ENCODE measurements at regions not wholly inside any gene's neighbourhood (a gene's known extent, or its start where the extent isn't known, plus 50 kb on each side); places are given as distances from the start of the nearest gene placed in this dataset.
"Not testable (repeated sequence)": the region's sequence is repeated elsewhere in the genome, so short reads cannot be mapped to it uniquely, and the experiment has no call there.

DNA sequence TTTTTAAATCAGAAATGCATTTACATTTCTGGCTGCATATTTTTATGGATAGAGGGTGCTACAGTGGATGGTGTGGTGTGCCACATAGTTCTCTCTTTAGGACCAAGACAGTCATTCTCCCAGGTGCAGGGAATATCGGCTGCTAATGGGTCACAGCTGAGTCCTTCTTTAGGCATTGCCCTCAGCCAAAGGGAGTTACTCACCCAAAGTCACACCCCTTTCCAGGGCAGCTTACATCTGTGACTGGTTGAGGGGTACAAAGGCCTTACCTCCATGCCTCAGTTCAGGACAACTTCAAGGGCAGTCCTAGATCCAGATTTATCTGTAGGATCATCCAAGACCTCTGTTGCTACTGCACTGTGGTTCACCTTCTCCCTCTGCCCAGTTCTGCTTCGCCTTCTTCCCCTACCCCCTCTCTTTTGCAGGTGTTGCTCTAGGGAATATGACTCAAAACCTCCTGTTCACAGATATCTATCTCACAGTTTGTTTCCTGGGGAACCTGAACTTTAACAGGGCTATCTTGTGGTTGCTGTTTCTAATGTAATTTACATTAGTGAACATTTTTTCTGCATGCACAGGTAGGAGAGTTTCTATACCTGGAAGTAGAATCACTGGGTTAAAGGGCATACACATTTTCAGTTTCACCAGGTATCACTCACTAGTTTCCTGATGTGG lies 413.9 kb downstream of the RPS6KC1 start:
- DNase-seq (ENCODE audit: low read depth) = no peak

DNA sequence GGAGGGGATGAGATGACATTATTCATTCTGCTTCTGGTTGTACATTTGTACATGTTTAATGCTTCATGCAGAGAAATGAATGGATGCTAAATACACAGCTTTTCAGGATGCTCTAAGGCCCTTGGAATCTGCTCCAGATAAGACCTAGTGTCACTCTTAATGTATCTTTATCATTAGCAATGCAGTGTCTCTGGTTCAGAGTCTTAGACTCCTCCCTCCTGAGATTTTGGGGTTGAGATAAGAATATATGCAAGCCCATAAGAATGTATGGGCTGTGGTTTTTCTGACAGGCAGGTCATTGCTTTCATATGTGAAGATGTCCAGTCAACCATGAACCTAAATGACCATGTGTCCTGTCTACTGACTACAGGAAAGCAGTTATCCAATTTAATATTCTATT lies 415.5 kb downstream of the RPS6KC1 start:
- no peak for DNase-seq (ENCODE audit: low read depth)

DNA sequence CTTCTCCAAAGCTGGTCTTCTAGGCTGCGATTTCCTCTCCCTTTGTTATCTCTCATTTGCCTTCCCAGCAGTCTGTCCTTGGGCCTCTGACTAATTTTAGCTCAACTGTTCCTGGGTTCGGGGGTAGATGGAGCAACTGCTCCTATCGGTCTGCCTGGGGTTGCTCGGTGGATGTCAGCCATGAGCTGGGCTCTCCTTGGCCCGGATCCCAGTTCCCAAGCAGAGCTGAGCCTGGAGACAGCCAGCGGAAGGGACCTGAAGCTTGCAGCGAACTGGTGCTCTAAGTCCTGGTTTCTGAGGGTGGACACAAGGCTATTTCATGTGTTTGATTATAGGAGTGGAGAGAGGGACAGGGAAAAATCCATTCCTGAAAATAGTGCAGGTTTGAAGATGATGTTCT lies 423.0 kb downstream of the RPS6KC1 start:
- DNase-seq (ENCODE audit: low read depth) = no peak

DNA sequence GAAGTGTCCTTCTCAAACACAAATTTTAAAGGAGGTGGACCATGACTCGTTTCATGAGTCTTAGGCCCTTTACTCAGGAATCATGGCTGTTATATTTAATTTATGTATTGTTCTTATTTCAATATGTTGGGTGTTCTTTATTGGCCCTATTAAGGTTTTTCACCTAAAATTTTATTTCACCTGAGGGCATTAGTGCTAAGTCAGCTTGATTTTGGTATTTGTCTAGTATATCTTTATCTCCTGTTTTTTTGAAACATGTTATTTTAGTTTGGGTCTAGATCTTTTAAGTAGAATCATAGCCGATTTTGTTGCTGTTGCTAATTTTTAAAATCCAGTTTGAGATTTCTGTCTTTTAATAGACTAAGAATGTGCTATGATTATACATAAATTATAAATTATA lies 430.4 kb downstream of the RPS6KC1 start:
- DNase-seq (ENCODE audit: low read depth) = no peak

DNA sequence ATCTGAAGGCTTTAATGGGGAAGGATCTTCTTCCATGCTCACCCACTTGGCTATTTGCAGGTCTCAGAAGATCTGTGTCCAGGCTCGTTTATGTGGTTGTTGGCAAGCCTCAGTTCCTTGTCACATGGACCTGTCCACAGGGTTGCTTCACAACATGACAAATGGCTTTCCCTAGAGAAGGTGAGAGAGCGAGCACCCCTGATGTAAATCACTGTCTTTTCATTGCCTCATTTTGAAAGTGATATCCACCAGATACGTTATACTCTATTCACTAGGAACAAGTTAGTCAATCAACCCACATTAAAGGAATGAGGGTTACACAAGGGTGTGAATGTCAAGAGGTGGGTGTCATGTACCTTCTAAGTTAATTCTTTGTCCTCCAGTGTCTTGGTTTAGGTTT lies 433.3 kb downstream of the RPS6KC1 start:
- no peak for DNase-seq (ENCODE audit: low read depth)

DNA sequence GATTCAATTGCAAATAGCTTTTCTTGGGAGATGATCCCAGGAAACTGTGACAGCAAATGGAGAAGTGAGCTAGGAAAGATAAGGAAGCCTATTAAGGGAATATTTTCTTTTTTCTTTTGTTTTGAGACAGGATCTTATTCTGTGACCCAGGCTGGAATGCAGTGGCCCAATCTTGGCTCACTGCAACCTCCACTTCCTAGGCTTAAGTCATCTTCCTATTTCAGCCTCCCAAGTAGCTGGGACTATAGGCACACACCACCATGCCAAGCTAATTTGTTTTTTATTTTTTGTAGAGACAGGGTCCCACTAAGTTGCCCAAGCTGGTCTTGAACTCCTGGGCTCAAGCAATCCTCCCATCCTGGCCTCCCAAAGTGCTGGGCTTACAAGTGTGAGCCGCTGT lies 433.7 kb downstream of the RPS6KC1 start:
- no peak for DNase-seq (ENCODE audit: low read depth)

DNA sequence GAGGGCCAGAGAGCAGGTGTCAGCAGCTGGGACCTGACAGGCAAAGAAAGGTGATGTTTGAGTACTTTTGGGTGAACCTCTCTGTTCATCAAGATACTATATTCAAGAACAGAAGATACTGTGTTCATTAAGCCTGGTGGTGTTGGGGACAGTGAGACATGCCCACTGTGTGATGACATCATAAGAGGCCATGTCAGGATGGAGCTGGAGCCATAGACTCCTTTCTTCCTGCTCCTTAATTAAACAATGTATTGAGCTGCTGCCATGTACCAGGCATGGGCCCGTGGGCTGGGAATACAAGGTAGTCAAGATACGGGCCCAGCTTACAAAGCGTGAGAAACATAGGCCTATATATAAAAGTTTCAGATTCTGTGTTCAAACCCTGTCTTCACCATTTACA lies 435.4 kb downstream of the RPS6KC1 start:
- no peak for DNase-seq (ENCODE audit: low read depth)

DNA sequence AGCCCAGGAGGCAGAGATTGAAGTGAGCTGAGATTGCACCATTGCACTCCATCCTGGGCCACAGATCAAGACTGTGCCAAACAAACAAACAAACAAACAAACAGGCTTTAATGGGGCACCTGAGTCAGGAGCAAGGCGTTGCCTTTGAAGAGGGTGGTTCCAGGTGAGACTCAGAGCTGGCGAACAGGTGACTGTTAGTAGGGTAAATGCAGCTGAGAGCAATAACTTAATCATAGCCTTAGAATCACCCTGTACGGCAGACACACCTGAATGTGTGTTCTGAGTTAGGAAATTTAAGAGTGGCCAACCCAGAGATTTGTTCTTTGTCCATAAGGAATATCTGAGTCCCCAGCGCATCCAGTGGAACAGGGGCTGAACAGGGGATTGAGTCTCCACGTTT lies 440.4 kb downstream of the RPS6KC1 start:
- no peak for DNase-seq (ENCODE audit: low read depth)

DNA sequence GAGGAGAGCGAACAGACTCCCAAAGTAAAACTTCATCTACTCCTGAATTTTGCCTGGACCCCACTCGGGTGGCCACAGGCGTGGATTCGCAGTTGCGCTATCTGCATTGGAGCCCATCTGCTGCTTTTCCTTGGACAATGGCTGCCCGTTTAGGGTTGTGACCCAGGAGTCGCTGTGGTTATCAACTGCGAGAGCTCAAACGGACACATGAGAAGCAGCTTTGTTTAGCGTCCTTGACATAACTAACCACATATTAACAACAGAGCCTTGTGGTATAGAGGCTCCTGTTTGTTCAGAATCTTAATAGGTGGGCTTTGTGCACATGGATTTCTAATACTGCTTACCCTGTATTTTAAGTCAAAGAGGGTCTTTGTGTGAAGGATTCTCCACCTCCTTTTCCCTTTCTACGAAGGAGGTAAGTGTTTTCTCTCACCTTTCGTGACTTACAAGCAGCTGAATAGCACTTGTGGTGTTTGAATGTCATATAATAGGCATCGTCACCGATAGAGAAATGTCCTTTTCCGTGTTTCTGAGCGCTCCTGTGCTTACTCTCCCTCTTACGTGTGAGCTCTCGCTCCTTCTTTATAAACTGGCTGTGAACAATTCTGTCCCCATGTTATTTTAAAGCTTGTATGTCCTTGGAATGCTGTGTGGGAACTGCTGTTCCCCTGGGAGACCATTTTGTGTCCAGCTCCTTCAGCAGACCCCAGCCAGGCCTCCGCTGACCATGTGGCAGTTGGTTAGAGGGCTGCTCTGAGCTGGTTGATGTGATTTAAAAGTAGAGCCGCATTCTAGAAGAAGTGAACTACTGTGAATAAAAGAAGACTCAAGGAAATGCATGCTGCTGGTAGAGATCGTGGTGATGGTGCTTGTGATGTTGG lies 441.4 kb downstream of the RPS6KC1 start:
- DNase-seq (ENCODE audit: low read depth) = no peak

DNA sequence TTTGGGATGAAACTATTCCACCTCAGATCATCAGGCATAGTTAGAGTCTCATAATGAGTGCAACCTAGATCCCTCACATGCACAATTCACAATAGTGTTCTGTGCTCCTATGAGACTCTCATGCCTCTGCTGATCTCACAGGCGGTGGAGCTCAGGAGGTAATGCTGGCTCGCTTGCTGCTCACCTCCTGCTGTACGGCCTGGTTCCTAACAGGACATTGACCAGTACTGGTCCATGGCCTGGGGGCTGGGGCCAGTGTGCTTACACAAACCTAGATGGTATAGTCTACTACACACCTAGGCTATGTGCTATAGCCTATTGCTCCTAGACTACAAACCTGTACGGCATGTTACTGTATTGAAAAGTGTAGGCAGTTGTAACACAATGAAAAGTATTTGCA lies 448.4 kb downstream of the RPS6KC1 start:
- DNase-seq (ENCODE audit: low read depth) = no peak

DNA sequence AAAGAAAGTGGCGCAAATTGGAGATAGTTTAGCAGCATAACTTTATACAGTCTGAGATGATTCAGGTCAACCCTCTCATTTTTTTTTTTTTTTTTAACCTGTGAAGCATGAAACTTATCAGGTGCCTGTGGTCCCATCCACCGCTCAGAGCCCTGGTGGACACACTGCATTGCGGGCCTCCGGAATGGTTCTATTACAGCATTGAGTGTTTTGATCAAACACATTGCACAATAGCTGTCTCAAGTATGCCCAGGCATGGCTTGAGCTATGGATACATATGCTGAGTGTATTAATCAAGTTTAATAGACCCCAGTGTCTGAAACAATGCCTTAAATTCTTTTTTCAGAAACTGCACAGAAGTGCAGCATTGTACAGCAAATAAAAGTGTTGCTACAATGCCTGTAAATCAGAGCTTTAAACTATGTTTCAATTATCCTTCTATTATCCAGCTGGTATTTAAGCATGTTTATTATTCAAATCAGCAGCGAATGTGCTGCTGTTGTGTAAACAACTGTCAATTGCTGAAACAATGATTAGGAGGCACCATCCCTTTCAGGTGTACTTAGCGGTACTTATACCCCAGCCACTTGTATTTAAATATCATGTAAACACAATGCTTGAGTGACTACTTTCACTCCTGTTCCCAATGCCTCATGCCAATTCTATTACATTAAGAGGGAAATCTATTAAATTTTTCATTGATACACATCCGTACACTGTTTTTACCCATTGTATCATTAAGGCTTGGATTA lies 456.6 kb downstream of the RPS6KC1 start:
- DNase-seq (ENCODE audit: low read depth) = no peak

DNA sequence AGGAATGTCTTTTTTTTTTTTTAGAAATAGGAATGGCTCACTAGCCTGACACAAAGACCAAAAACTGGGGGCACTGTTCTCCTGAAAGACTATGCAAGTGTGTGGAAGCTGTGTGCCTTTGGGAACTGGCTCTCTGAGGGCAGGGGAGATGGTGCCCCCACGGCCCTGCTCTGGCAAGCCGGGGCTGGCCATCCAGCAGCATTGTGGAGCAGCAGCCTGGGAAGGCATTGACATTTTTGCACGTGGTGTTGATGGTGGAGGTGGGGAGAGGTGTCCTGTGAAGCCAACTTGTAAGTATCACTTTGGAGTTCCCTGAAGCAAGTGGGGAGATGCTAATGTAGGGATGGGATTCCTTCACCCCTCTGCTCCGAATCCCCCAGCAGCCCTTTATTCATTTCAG lies 460.1 kb downstream of the RPS6KC1 start:
- no peak for DNase-seq (ENCODE audit: low read depth)

DNA sequence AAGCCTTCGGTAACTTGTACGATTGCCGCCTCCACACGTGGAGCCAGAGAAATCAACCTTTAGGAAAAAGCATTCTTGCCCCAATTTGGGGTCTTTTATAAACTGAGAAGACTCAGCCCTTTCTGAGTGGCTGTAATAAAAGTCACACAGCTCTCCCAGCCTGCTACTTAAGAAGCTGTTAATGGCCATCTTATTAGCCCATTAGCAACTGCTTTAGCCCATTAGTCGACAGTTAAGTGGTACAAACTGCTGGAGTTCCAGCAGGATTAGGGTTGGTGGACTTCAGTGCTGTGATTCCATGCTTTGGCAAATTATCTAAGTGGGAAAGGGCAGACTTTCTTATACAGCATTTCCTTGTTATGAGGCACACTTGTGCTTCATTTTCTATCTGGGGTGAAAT lies 461.3 kb downstream of the RPS6KC1 start:
- no peak for DNase-seq (ENCODE audit: low read depth)

DNA sequence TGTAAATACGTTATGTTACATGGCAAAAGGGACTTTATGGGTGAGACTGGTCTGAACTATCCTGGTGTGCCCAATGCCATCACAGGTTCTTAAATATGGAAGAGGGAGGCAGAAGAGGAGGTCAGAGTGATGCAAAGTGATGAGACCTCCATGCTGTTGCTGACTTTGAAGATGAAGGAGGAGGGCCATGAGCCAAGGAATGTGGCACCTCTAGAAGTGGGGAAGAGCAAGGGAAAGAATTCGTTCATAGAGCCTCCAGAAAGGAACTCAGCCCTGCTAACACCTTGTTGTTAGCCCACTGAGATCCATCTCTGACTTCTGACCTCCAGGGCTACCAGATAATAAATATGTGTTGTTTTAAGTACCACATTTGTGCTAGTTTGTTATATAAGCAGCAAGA lies 462.0 kb downstream of the RPS6KC1 start:
- no peak for DNase-seq (ENCODE audit: low read depth)

DNA sequence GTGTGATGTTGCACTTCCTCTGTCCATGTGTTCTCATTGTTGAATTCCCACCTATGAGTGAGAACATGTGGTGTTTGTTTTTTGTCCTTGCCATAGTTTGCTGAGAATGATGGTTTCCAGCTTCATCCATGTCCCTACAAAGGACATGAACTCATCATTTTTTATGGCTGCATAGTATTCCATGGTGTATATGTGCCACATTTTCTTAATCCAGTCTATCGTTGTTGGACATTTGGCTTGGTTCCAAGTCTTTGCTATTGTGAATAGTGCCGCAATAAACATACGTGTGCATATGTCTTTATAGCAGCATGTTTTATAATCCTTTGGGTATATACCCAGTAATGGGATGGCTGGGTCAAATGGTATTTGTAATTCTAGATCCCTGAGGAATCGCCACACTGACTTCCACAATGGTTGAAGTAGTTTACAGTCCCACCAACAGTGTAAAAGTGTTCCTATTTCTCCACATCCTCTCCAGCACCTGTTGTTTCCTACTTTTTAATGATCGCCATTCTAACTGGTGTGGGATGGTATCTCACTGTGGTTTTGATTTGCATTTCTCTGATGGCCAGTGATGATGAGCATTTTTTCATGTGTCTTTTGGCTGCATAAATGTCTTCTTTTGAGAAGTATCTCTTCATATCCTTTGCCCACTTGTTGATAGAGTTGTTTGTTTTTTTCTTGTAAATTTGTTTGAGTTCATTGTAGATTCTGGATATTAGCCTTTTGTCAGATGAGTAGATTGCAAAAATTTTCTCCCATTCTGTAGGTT lies 463.6 kb downstream of the RPS6KC1 start:
- DNase-seq (ENCODE audit: low read depth) = not testable (repeated sequence)

DNA sequence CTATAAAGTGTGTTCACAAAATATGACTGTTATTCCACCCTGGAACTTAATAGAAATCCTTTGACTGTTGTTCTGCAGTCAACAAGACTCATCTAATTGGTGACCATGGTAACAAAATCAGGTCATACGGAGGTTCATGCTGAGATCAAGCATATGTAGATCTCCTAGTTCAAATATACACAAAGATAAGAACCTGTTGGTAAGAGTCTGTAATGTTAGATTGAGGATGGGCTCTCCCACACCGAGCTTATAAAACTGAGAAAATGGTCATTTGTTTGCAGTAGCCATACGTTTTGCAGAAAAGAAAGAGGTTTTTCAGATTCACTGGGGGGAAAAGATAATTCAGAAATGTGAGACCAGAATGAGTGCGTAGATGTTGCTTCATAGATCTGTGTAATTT lies 468.1 kb downstream of the RPS6KC1 start:
- DNase-seq (ENCODE audit: low read depth) = no peak

DNA sequence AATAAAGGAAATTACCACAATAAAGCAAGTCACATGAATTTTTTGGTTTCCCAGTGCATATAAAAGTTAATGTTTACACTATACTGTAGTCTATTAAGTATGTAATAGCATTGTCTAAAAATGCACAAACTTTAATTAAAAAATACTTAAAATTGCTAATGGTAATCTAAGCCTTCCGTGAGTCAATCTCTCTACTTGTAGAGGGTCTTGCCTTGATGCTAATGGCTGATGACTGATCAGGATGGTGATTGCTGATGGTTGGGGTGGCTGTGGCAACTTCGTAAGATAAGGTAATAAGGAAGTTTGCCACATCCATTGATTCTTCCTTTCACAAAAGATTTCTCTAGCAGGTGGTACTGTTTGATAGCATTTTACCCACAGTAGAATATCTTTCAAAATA lies 466.6 kb upstream of the PROX1 start:
- DNase-seq (ENCODE audit: low read depth) = no peak

DNA sequence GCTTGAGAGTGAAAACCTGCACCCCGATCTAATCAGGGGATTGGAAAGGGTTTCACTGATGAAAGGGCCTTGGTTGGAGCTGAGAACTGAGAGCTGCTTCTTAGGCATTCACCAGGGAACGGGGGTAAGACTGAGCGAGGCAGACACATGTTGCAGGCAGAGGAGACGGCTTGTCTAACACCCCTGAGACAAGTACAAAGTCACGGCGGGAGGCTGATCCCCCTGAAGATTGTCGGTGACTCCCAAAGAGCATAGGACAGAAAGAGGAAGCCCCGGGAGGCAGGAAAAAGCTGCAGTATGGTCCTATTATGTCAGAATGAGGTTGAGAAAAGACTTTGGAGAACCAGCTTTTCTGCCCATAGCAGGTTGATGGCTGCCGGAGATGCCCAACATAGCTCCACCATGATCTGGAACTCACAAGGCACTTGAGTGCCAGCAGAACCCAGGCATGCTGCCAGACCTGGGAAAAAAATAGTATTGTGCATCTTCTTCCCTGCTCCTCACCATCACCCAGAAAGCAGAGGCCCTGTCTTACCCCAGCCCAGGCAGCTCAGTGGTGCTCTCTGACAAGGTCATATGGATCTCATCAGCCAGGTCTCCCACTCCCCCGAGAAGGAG lies 463.9 kb upstream of the PROX1 start:
- DNase-seq (ENCODE audit: low read depth) = no peak

DNA sequence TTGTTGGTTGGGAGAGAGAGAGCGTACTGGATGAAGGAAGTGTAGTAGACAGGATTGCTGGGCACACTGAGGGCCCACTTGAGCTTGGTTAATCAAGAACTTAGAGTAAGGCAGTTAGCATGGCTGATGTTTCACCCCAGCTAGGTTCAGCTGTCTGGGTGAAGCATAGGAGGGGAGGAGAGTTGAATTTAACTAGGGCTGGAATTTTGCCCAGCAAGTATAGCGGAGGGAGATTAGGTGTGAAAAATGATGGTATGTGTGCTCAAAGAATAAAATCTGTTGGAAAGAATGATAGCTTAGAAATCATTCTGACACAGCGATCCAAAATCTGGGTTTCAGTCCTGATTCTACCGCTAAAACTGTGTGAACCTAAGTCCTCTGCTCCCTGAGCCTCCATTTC lies 461.5 kb upstream of the PROX1 start:
- no peak for DNase-seq (ENCODE audit: low read depth)

DNA sequence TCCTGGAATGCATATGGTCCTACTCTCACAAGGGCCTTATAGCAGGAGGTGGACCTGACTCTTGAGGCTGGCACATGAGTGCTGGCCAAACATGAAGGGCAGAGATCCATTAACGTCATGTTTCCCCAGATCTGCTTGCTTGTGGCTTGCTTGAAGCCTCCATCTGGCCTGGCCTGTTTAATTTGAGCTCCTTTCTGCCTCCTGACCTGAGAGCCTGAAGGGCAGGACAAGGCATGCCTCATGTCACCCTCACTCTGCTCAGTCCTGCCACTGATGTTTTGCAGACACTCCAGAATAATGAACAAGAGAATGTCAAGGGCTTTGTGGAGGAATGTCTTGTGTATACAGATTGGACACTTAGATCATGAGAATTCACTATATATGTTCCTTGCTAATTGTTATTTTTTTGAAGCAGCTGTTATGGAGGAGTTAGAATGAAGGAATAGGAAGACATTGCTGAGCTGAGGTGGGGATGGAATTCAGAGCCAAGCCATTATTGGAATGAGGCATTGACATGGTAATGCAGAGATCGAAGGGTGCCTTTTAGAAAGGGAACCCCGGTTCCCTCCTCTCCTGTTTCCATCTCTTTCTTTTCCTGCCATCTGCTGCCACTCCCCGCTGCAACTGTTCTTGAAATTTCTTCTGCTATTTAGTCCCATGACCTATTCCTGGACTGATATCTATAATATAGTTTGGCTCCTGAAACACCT lies 457.0 kb upstream of the PROX1 start:
- DNase-seq (ENCODE audit: low read depth) = no peak

Data from EH (cell line).